HG02840 (cell line): ENCODE measurements at regions not wholly inside any gene's neighbourhood (a gene's known extent, or its start where the extent isn't known, plus 50 kb on each side); places are given as distances from the start of the nearest gene placed in this dataset.

Source experiments
- ATAC-seq: cut with Tn5 transposase; IDR thresholded peaks from one replicate; pipeline ENCODE4 v1.9.1; 2021; ENCODE audit warnings: mild to moderate bottlenecking, moderate library complexity, moderate number of reproducible peaks; ENCODE audit not compliant: unreplicated experiment, low FRiP score

DNA sequence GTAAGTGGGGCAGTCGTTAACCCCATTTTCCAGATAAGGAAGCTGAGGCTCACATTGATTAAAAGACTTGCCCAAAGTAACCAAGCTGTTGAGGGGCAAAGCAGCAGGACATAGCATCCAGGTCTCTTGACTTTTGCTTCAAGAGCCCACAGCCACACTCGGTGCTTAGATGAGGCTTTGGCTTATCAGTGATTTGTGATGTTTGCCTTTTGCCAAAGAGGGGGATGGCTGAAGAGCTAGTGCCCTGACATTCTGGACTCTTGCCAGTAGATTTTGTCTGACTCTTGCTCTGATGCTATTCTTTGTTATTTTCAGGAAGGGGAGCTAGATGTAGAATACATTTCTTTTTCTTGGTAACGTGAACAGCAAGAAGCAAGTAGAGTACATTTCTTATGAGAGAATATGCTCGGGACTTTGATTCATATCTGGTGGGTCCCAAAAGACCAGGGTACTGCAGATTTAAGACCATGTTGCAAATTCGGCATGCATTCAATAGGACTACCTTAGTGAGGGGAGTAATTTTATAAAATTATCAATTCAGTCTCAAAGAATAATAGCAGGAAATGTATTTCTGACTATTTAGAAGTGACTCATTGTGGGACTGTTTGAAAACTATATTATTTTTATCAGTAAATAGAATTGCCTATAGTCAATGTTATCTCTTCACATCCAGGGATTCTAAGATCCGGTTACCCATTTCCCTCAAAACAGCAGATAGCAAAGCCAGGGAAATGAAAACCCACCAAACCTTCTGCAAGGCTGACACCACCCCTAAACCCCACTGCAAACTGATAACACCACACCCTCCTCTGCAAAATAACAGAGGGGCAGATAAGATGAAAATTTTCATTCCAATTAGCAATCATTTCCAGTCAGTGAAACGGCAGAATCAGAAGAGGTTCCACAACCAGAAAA lies 180.0 kb upstream of the BMPER start:
- ATAC-seq: no peak

DNA sequence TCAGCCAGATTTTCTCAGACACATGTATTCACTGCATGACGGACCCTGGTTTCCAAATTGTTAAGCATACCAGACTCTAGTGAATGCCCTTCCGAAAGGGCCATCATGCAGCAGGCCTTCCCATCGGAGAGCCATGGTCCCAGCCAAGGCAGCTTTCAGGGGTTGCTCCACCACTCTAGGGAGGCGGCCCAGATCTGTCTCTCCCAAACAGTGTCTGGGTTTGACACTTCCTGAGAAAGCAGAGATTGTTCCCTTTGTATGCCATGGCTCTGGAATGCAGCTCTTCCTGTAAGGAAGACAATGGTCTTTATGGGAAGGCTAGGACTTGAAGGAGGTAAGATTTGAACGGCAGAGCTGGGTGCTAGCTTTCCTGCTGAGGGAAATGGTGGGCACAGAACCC lies 178.8 kb upstream of the BMPER start:
- no peak for ATAC-seq

DNA sequence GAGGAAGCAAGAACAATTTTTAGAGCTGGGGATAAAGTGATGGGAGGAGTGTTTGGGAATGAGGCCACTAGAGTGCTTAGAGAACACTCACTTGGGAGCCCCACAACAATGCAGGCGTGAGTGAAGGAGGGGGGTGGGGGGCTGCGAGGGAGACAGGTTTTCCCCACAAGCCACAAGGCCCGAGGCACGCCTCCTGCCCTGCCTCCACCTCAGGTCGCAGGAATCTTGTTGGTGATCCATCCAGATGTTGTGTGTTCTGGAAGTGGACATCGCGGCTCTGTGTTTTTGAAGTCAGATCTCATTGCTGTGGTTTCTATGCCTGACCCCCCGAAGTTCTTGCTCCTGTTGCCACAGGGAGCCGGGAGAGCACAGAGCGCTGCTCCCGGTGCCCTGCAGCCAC lies 178.0 kb upstream of the BMPER start:
- ATAC-seq: no peak

DNA sequence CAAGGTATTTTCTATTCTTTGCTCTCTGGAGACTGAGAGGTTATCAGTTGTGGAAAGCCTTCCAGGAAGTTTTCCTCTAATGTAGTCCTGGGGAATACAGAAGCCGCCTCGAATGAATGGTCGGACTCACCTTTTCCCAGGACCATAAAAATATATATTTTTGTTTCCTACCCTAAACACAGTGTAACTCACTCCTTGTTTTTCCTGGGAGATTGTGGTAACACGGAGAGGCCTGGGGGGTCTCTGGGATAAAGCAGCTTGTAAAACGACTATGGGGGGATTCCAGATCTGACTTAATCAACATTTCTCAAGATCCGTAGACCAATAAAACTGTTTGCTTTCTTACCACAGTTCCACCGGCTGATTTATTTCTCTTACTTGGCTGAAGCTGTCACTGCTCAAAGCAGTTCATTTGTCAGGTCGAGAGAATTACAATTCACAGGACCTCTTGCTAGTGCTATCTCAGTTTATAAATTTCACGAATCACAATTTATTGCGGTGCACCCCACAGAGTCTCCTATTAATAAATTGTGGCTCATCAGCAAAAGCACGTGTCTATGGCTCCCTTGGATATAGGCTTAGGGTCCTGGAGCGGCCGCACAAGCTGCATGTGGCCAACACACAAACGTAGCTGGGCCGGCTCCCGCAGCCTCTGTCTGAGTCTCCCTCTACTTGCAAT lies 176.3 kb upstream of the BMPER start:
- no peak for ATAC-seq

DNA sequence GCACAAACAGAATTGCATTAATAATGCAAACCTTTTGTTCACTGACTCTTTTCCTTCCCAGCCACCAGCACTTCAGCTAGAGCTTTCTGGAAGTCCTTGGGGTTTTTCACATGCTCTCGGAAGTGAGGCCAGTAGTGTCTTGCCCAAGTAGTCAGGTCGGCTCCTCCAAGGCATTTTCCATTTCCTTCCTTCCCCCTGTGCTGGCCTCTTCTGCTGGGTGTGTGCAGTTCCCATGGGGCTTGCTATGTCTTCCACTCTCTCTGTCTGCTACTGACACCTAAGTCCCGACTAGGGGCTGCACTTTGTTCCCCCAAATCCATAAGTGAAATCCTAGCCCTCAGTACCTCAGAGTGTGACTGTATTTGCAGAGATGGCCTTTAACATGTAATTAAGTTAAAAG lies 175.6 kb upstream of the BMPER start:
- no peak for ATAC-seq

DNA sequence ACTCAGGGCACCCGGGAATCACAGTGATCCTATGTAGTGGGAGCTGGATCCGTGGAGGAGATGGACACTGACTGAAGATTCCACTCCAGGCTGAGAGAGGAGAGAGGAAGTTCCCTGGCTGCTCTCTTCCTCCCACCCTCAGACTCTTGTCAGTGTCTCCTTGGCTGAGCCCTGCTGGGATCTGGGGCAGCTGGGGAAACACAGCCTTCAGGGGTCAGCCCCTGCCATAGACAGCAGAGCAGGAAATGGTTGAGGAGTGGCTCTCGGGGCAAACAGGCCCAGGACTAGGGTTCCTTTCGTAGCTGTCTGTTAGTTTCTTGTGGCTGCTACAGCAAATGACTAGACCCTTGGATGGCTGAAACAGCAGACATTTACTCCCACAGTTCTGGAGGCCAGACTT lies 174.4 kb upstream of the BMPER start:
- no peak for ATAC-seq

DNA sequence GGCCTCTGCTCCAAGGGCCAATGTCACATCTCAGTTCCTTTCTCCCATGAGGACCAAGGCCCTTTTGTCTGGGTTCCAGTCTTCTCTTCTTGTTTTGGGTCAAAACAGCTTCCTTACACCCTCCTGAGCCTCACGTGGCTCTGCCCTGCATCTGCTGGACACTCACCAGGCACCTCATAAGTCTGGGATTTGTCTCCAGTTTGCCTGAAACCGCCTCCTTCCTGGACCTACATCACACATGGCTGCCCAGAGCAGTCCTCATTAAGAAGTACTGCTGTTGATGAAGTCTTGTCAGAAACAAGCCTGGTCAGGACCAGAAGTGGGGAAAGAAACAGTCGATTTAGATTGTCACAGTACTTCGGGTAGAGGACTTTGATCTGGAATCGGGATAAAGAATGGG lies 173.4 kb upstream of the BMPER start:
- no peak for ATAC-seq

DNA sequence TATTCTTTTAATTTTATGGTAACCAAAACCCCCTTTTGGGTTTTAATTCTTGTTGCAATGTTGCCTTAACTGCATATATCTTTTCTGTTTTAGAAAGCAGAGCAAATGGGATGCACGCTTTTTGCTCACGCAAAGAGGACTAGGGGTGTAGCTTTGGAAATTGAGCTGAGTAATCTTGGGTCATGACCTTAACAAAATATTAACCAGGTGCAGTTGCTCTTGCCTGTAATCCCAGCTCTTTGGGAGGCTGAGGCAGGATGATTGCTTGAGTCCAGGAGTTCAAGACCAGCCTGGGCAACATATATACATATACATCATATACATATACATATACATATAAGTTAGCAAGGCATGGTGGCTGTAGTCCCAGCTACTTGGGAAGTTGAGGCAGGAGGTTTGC lies 172.9 kb upstream of the BMPER start:
- ATAC-seq: no peak

DNA sequence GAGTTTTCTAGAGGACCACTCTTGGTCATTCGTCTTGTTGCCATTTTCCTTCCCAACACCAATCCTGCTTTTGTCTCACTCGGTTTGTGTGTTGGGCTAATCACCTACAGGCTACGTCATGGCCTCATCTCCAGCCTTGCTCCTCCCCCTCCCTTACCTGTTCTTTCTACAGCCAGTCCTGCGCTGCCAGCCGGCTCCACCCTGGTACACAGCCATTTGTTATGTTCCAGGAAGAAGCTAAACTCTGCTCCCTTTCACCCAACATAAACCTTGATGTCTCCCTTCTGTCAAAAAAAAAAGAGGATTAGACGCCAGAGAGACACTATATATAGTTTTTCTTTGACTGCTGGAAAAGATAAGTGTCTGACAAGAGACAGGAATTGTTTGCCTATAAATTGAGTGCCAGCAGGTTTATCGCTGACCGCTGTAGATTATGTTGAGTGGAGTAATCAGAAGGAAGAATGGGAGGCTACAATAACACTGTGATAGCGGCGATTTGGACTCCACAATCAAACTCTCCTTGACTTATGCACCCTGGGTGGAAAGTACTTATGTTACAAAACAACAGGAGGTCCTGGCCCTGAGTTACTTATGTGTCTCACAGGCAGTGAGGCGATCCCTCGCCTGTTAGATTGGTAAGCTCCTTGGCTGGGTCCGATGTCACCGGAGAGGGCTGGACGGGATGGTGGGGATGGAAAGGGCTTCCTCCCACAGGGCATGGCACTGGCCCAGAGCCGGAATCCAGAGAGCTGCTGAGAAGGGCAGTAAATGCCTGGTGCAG lies 171.3 kb upstream of the BMPER start:
- ATAC-seq: no peak

DNA sequence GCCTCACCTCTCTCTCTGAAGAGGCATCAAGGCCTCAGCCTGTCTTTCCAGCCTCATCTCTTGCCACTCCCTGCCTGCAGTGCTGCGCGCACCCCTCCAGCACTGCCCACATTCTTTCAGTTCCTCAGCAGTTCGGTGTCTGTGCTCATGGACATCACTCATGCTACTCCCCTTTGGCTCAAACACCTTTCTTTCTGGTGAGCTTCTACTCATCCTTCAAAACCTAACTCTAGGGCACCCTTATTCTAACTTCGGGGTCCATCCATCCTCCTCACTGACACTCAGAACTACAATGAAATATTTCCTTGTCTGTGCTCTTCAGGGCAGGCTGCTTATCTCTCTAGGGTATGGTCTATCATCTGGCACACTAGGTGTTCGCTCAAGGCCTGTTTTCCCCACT lies 169.9 kb upstream of the BMPER start:
- no peak for ATAC-seq

DNA sequence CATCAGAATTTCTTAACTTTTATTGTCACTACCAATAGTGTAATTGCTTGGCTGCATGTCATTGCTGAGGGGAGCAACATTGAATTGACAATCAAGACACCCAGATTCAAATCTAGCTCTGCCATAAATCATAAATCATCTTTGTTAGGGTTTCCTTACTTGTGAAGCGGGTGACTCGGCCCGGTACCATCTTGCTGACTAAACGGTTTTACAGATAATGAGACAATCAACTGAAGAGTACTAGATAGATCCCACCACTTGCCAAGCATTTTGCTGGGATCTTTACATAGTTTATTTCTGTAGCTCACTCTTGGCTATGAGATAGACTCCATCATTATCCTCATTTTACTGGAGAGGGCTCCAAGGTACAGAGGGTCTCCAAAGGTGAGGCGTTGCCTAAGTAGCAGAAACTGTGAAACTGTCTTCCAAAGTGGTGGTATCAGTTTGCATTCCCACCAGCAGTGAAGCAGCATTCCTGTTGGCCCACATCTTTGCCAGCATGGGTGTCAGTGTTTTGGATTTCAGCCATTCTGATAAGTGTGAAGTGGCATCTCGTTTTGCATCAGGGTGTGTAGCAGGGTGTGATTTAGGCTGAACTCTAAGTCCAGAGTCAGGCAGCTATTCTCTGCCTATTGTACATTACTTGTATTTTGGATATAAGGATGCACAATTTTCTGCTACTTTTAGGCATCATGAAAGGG lies 168.7 kb upstream of the BMPER start:
- no peak for ATAC-seq

DNA sequence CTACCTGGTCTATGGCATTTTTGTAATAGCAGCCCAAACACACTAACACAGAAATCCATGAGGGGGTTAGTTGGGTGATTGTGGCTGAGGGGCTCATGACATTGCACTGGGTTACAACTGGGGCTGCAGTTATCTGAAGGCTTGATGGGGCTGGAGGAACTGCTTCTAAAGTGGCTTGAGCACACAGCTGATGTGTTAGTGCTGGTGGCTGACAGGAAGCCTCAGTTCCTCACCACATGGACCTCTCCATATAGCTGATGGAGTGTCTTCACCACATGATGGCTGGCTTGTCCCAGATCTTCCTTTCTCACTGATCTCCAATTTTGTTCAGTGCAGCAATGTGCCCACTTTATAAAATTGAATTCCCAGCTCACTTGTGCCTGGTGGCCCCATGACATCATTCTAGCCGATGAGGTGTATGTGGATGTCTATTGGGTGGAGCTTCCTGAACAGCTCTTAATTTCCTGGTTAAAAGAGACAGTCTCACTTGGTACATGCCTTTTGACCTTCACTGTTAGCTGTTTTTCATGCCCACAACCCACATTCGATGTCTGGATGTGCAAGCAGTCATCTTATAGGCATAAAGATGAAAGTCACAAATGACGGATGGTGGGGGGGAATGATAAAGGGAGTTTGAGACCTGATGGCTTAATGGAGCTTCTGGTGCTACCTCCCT lies 166.9 kb upstream of the BMPER start:
- no peak for ATAC-seq

DNA sequence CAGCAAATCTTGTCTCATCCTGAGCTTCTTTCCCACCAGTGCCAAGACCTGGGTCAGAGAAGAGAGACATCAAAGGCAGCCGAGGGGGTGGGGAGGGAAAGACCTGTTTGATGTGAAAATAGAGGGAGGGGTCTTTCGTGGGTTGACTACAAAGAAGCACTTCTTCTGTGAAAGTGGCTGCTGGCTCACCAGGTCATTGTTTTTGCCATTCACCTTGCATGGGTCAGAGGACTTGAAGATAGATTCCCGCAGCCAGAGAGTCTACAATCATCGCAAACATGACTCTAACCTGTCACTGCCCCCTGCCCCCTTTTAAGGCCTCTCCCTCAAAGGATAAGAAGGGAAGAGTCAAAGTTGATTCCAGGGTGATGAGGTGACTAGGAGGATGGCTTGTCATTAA lies 166.1 kb upstream of the BMPER start:
- ATAC-seq: no peak

DNA sequence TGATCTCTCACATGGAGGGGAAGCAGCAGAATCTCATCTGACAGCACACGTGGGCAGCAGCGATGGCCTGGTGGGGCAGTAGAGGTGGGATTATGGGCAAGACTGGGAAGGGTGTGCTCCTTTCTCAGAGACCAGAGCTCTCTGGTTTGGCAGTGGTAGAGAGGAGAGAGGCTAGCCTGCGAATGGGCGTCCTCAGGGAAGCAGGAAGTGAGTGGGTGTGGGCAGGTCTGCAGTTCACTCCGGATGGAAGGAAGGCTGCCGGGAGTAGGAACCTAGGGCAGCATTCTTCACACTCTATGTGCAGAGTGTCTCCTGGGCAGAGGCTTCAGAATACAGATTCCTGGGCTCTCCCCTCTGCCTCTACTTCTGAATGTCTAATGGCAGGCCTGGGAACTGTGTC lies 162.8 kb upstream of the BMPER start:
- no peak for ATAC-seq

DNA sequence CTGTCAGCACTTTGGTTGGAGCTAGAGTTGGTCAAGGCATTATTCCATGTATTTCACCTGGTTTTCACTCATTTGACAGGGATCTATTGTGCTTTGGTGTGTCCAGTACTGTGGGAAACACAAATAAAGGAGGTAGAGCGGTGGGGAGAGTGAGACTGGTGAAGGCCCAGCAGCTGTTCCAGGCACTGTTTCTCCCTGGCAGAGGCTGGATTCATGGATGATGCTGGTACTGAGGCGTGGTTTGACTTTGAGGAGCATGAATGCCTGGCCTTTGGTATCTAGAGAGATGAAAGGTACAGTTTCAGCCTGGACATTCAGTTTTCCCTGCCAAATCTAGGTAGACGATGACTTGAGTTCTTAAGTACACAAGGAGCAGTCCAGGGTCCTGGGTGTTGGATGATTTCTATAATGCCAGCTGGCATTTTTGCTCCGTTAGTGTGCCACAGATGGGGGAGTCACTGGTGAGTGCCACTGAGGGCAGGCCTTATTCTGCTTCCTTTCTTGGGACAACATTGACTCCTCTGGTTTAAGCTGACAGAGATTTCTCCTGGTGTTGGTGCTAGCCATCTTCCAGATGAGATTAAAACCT lies 162.2 kb upstream of the BMPER start:
- ATAC-seq: no peak

DNA sequence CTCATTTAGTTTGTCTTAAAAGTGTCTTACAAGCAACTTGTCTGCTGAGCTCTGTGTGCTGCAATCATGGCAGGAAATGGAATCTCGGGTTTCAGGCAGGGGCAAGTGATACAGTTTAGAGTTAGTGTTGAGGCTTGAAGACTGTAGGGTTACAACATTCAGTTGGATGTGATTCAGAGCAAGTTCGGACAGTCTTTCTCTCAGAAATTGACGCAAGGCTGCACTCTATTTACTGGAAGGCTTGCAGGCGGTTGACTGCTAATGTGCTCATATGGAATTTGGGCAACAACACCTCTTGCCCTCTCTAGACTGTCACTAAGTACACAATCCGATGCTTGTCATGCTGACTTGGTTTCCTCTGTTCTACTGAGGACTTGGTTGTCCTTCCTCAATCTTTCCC lies 161.7 kb upstream of the BMPER start:
- ATAC-seq: no peak

DNA sequence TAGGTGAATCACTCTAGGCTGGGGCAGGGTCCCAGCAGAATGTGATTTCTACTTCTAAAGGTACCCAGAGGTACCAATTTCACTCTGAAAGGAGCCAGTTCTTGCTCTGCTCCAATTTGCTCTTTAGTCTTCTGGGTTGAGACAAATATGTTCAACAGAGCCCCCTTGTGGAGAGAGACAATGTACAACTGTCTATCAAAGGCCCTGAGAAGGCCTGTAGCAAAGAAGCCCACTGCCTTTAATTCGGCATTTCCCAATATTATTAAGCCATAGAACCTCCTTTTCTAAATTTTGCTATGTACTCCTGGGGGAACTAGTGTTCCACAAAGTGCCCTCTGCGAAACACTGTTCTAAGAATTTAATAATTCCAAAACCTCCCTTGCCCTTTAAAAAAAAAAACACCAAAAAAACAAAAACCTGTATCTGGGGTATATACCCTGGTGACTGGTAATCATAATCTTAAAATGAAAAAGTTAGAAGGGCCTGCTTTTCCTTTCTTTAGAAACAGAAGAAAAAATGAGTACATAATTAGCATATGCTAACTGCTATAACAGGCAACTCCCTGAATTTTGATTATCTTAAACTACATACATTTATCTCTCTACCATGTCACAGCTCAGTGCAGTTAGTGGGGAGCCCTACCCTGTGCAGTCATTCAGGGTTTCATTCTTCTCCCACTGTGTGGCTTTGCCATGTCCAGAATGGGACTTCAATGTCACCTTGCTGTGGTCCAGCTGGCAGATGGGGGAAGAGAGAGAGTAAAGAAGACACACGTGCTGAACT lies 160.9 kb upstream of the BMPER start:
- no peak for ATAC-seq

DNA sequence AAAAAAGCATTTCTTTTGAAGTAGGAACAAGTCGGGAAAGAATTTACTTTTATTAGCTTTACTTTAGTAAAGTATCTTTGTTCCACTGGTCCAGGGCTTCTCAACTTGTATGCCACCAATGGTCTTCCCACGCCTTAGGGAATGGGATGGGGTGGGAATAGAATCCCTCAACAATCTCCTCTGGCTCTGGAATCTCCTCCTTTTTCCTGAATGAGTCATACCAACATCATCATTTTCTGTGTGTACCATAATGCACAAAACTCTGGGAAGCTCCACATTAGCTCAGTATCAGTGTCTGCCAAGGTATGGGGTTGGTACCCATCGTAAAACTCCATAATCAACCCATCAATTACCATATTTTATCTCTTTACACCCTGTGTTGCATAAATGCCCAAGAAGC lies 159.4 kb upstream of the BMPER start:
- no peak for ATAC-seq

DNA sequence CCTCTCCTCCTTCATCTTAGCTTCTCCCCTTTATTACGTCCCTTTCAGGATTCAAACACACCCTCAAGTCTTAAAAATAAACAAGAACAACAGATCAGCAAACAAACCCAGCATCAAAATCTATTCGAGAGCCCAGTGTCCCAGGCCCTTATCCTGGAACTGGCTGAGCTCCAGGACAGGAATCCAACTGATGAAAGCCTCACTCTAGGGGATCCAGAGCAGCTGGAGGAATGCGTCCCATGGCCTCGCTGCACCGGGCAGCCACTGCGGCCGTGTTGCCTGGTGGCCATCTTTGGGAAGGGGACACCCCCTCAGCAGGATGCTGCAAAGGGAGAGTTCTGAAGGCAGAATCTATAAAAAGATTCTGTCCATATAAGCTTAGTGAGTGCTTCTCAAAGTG lies 156.5 kb upstream of the BMPER start:
- ATAC-seq: no peak
